Neural crest cell (in vitro differentiated cells): ENCODE measurements at regions not wholly inside any gene's neighbourhood (a gene's known extent, or its start where the extent isn't known, plus 50 kb on each side); places are given as distances from the start of the nearest gene placed in this dataset.
"Not testable (repeated sequence)": the region's sequence is repeated elsewhere in the genome, so short reads cannot be mapped to it uniquely, and the experiment has no call there.

Source experiments
- DNase-seq: peaks from one replicate; pipeline ENCODE4 v3.0.0; 2021; ENCODE audit warnings: low read depth, mixed read lengths, low spot score
- H3K27ac Mint-ChIP-seq: one replicate; pipeline ENCODE4 v1.8.0; 2021; ENCODE audit warnings: mild to moderate bottlenecking, mixed read lengths; ENCODE audit not compliant: unreplicated experiment
- H3K27me3 Mint-ChIP-seq: 2 replicates; pipeline ENCODE4 v1.8.0; 2021; ENCODE audit warnings: low read depth, mild to moderate bottlenecking, mixed read lengths
- H3K36me3 Mint-ChIP-seq: 2 replicates; pipeline ENCODE4 v1.8.0; 2021; ENCODE audit warnings: low read depth, mild to moderate bottlenecking, mixed read lengths
- H3K4me1 Mint-ChIP-seq: 2 replicates; pipeline ENCODE4 v1.8.0; 2021; ENCODE audit warnings: mixed read lengths
- H3K4me3 Mint-ChIP-seq: one replicate; pipeline ENCODE4 v1.8.0; 2021; ENCODE audit warnings: mild to moderate bottlenecking, mixed read lengths
- H3K9me3 Mint-ChIP-seq: 2 replicates; pipeline ENCODE4 v1.8.0; 2021; ENCODE audit warnings: mixed read lengths
- CTCF ChIP-seq: fragments of 200-600 bp; sonication (generic); conservative IDR thresholded peaks from 2 replicates; pipeline ENCODE4 v1.5.0; 2021; ENCODE audit warnings: antibody characterized with exemption, mild to moderate bottlenecking

- TF ChIP-seq CTCF = no peak
- Mint-ChIP-seq H3K4me3 (no peak overlapping the region), H3K27me3 (no peaks in the 10 kb centered on the region), H3K27ac (no peak overlapping the region), H3K9me3 (no peaks in the 10 kb centered on the region), H3K4me1 (no peaks in the 10 kb centered on the region), H3K36me3 (no peaks in the 10 kb centered on the region)
- no peak for DNase-seq
Observed at GRCh38 chrX:78573630-78574029, 85.5 kb downstream of the RTL3 start.

GRCh38 chrX:78571849-78572248 lies 87.3 kb downstream of the RTL3 start:
- H3K4me3 Mint-ChIP-seq = no peak overlapping the region
- no peak for DNase-seq
- H3K9me3 Mint-ChIP-seq = no peaks in the 10 kb centered on the region
- H3K27me3 Mint-ChIP-seq = no peaks in the 10 kb centered on the region
- TF ChIP-seq CTCF = no peak
- H3K4me1 Mint-ChIP-seq = no peaks in the 10 kb centered on the region
- H3K36me3 Mint-ChIP-seq = no peaks in the 10 kb centered on the region
- H3K27ac Mint-ChIP-seq = no peak overlapping the region

- Mint-ChIP-seq H3K4me1 (no peaks in the 10 kb centered on the region), H3K9me3 (no peaks in the 10 kb centered on the region), H3K36me3 (no peaks in the 10 kb centered on the region), H3K27me3 (no peaks in the 10 kb centered on the region), H3K27ac (no peak overlapping the region), H3K4me3 (no peak overlapping the region)
- no peak for DNase-seq
- TF ChIP-seq CTCF = peak; percentile 60
Observed at GRCh38 chrX:78555401-78555980, 103.6 kb downstream of the RTL3 start.

GRCh38 chrX:78552628-78553027 lies 106.5 kb downstream of the RTL3 start:
- not testable (repeated sequence) for H3K27me3 Mint-ChIP-seq, H3K4me1 Mint-ChIP-seq, H3K27ac Mint-ChIP-seq, H3K9me3 Mint-ChIP-seq, H3K4me3 Mint-ChIP-seq, H3K36me3 Mint-ChIP-seq, DNase-seq

GRCh38 chrX:78548012-78548411 lies 111.1 kb downstream of the RTL3 start:
- no peak for DNase-seq
- no peaks in the 10 kb centered on the region for H3K27me3 Mint-ChIP-seq
- peaks cover 15% of the 10 kb centered on the region for H3K9me3 Mint-ChIP-seq
- no peak overlapping the region for H3K27ac Mint-ChIP-seq
- peaks cover 6% of the 10 kb centered on the region for H3K36me3 Mint-ChIP-seq
- no peak for TF ChIP-seq CTCF
- H3K4me1 Mint-ChIP-seq = no peaks in the 10 kb centered on the region
- no peak overlapping the region for H3K4me3 Mint-ChIP-seq

GRCh38 chrX:78545233-78545632 lies 113.9 kb downstream of the RTL3 start:
- peaks cover 19% of the 10 kb centered on the region for H3K9me3 Mint-ChIP-seq
- H3K36me3 Mint-ChIP-seq = peaks cover 6% of the 10 kb centered on the region
- H3K27ac Mint-ChIP-seq = no peak overlapping the region
- TF ChIP-seq CTCF = no peak
- H3K4me1 Mint-ChIP-seq = no peaks in the 10 kb centered on the region
- no peak overlapping the region for H3K4me3 Mint-ChIP-seq
- H3K27me3 Mint-ChIP-seq = no peaks in the 10 kb centered on the region
- DNase-seq = no peak
